GM20000 (cell line): ENCODE measurements at regions not wholly inside any gene's neighbourhood (a gene's known extent, or its start where the extent isn't known, plus 50 kb on each side); places are given as distances from the start of the nearest gene placed in this dataset.

Experiments used
- DNase-seq: peaks from one replicate; pipeline ENCODE4 v3.0.0; 2012; ENCODE audit warnings: low spot score
- TF ChIP-seq, protein P1 (sequence below): IDR thresholded peaks from 2 replicates; pipeline ENCODE4 v1.5.1; 2012; ENCODE audit warnings: mild to moderate bottlenecking, control low read depth; ENCODE audit errors: extremely low read depth, missing control alignments

DNA sequence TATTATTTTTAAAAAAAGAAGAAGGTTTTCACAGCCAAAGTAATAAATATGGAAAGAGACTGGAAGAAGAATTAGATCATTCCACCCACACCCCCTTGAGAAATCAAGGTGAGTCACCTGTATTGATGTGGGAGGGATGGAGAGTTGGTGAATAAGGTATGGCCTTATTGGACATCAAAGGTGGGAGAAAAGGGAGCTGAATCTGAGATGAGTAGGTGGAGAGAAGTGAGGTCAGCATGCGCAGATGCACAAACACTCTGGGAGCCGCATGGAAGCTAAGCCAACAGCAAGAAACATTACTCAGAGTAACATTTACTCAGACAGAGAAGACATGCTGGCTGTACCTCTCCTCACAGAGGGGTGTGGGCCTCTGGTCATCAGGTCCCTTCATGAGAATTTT lies 113.1 kb upstream of the FOXG1 start:
- no peak for DNase-seq
- TF ChIP-seq, protein P1, sequence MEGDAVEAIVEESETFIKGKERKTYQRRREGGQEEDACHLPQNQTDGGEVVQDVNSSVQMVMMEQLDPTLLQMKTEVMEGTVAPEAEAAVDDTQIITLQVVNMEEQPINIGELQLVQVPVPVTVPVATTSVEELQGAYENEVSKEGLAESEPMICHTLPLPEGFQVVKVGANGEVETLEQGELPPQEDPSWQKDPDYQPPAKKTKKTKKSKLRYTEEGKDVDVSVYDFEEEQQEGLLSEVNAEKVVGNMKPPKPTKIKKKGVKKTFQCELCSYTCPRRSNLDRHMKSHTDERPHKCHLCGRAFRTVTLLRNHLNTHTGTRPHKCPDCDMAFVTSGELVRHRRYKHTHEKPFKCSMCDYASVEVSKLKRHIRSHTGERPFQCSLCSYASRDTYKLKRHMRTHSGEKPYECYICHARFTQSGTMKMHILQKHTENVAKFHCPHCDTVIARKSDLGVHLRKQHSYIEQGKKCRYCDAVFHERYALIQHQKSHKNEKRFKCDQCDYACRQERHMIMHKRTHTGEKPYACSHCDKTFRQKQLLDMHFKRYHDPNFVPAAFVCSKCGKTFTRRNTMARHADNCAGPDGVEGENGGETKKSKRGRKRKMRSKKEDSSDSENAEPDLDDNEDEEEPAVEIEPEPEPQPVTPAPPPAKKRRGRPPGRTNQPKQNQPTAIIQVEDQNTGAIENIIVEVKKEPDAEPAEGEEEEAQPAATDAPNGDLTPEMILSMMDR: no peak

DNA sequence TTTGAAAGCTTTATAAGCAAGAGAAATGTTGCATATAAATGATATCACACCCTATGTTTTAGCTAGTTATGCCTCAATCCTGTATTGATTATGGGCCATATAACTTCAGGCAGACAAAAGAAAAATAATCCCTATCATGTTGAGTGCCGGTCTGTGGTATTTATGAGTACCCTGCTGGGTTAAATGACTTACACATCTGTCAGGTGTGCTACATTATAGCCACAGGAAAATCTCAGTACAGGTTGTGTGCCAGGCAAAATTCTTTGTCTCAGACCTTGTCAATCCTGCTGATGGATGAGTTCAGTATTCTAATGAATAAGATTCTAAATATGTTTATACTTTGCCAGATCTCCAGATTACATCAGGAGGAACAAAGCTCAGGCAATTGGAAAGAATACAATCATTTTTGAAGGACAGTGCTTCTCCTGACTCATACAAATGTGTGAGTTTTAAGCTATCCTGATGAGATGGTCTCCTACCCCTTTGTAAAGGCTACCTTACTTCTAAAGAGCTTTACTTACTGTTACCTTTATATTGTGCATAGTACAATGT lies 109.8 kb upstream of the FOXG1 start:
- TF ChIP-seq, protein P1: no peak
- no peak for DNase-seq

DNA sequence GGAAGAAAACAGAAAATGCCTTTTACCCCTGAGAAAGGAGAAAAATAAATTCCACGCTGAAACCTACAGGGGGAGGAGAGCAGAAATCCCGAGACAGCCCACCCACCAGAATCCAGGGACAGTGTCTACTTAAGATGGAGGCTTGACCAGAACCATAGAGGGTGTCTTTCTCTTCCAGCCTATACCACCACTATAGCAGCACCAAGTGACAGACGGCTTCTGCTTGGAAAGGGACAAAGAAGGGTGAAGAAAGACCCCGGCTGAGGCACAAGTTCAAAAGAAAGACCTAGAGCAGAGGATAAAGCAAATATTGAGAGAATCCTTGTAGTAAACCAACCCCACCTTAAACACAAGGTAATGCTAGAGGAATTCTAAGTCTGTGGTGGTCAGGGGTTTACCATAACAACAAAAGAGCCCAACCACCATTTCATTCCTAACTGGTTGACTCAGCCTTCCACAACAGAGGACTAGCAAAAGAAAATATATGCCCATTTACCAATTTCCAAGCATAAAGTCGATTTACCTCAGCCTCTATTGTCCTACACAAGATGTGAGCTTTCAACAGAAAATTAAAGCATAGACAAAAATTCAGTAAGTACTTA lies 105.3 kb upstream of the FOXG1 start:
- DNase-seq: no peak
- TF ChIP-seq, protein P1: no peak

DNA sequence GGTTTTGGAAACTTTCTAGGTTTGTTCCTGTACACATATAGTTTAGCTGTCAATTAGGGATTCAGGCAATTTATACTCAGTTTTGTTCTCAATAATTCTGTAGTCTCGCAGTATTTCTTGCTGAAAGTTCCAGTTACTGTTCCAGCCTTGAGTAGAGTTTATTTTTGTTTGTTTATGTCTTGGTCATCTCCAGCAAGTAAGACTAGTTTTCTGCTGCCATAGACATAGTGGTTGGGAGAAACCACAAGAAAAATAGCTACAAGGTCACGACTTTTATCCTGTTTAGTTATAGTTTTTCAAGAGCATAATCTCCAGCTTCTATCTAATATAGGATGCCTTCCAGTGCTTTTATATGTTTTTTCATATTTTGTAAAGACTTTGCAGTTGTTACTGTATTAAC lies 99.6 kb upstream of the FOXG1 start:
- TF ChIP-seq, protein P1: no peak
- no peak for DNase-seq

GRCh38 chr14:28671425-28671824 lies 95.2 kb upstream of the FOXG1 start:
- DNase-seq: no peak
- TF ChIP-seq, protein P1: no peak

DNA sequence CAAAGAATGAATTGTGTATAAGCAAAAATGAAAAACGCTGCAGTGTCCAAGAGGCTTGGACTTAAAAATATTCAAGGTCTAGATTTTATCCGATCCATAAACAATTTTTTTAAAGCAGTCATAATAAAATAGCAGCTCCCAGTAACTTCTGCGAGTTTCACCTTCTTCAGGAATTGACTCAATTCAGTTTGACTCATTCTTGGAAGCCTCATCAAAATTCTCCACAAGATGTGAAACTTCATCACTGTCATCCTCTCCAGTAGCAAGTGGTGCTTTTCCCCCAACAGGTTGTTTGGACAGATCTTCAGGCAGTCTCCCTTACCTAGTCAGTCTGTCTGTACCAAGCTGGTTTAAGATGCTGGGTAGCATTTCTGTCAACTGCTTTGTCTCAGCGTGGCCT lies 93.5 kb upstream of the FOXG1 start:
- no peak for DNase-seq
- TF ChIP-seq, protein P1: no peak

DNA sequence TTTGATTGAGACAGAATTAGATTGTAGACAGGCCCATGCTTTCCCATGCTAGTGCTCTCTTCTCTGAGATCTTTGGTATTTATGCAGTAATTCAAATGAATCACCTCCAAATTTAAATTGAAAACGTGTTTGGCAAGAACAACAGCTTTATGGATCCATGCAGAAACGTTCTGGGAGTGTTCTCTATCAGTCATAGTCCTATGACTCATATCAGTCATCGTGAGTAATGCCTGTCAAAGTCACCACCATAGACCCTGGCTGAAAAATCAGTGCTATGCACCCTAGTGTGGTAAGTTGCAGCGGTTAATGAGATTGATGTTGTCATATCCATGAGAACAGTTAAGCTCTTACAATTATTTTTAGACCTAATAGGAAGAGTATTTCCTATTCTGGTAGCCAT lies 90.1 kb upstream of the FOXG1 start:
- no peak for DNase-seq
- TF ChIP-seq, protein P1: no peak
